Nephron progenitor cell (in vitro differentiated cells): ENCODE measurements at regions not wholly inside any gene's neighbourhood (a gene's known extent, or its start where the extent isn't known, plus 50 kb on each side); places are given as distances from the start of the nearest gene placed in this dataset.

Source experiments
- DNase-seq: peaks from one replicate; pipeline ENCODE4 v3.0.0; 2021
- H3K27ac Mint-ChIP-seq: 2 replicates; pipeline ENCODE4 v1.8.0; 2021; ENCODE audit warnings: mild to moderate bottlenecking, moderate library complexity, mixed read lengths
- H3K27me3 Mint-ChIP-seq: 2 replicates; pipeline ENCODE4 v1.8.0; 2021; ENCODE audit warnings: mild to moderate bottlenecking, low read depth, mixed read lengths; ENCODE audit not compliant: poor library complexity
- H3K36me3 Mint-ChIP-seq: 2 replicates; pipeline ENCODE4 v1.8.0; 2021; ENCODE audit warnings: low read depth, mixed read lengths
- H3K4me1 Mint-ChIP-seq: 2 replicates; pipeline ENCODE4 v1.8.0; 2021; ENCODE audit warnings: mixed read lengths
- H3K4me3 Mint-ChIP-seq: 2 replicates; pipeline ENCODE4 v1.8.0; 2021; ENCODE audit warnings: mild to moderate bottlenecking, moderate library complexity, mixed read lengths
- H3K9me3 Mint-ChIP-seq: 2 replicates; pipeline ENCODE4 v1.8.0; 2021; ENCODE audit warnings: mild to moderate bottlenecking, moderate library complexity, mixed read lengths
- TF ChIP-seq, protein P1 (sequence below): fragments of 200-600 bp; sonication (generic); IDR thresholded peaks from 2 replicates; pipeline ENCODE4 v1.5.0; 2021; ENCODE audit warnings: antibody characterized with exemption

DNA sequence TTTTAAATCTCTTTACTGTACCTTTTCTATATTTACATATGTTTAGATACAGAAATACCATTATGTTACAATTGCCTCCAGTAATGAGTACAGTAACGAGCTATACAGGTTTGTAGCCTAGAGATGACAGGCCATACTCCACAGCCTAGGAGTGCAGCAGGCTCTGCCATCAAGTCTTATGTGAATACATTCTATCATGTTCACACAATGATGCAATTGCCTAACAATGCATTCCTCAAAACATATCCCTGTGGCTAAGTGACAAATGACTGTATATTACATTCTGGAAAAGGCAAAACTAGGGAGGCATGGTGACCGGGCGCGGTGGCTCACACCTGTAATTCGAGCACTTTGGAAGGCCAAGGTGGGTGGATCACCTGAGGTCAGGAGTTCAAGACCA is 192.4 kb upstream of the IGF1R start:
- H3K9me3 Mint-ChIP-seq, result peaks cover 14% of the 10 kb centered on the region
- H3K36me3 Mint-ChIP-seq, result no peaks in the 10 kb centered on the region
- TF ChIP-seq, protein P1, sequence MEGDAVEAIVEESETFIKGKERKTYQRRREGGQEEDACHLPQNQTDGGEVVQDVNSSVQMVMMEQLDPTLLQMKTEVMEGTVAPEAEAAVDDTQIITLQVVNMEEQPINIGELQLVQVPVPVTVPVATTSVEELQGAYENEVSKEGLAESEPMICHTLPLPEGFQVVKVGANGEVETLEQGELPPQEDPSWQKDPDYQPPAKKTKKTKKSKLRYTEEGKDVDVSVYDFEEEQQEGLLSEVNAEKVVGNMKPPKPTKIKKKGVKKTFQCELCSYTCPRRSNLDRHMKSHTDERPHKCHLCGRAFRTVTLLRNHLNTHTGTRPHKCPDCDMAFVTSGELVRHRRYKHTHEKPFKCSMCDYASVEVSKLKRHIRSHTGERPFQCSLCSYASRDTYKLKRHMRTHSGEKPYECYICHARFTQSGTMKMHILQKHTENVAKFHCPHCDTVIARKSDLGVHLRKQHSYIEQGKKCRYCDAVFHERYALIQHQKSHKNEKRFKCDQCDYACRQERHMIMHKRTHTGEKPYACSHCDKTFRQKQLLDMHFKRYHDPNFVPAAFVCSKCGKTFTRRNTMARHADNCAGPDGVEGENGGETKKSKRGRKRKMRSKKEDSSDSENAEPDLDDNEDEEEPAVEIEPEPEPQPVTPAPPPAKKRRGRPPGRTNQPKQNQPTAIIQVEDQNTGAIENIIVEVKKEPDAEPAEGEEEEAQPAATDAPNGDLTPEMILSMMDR, result no peak
- no peak overlapping the region for H3K27ac Mint-ChIP-seq
- no peak overlapping the region for H3K4me3 Mint-ChIP-seq
- no peak for DNase-seq
- peaks cover 12% of the 10 kb centered on the region for H3K27me3 Mint-ChIP-seq
- H3K4me1 Mint-ChIP-seq, result no peaks in the 10 kb centered on the region

DNA sequence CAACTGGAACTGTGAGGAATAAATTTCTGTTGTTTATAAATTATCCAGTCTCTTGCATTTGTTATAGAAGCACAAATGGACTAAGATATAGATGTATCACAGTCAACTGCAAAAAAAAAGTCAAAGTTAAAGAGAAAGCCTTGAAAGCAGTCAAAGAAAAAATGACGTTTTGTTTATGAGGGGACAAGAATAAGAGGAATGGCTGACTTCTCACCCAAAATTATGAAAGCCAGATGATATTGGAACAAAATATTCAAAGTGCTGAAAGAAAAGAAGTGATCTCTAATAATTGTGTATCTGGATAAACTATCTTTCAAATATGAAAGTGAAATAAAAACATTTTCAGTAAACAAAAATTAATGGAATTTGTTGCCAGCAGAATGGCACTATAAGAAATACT is 171.8 kb upstream of the IGF1R start:
- H3K27me3 Mint-ChIP-seq, result peaks cover 10% of the 10 kb centered on the region
- H3K4me3 Mint-ChIP-seq, result no peak overlapping the region
- TF ChIP-seq, protein P1, result no peak
- H3K4me1 Mint-ChIP-seq, result peaks cover 20% of the 10 kb centered on the region
- peaks cover 23% of the 10 kb centered on the region for H3K36me3 Mint-ChIP-seq
- peaks cover 55% of the 10 kb centered on the region for H3K9me3 Mint-ChIP-seq
- H3K27ac Mint-ChIP-seq, result no peak overlapping the region
- DNase-seq, result no peak

DNA sequence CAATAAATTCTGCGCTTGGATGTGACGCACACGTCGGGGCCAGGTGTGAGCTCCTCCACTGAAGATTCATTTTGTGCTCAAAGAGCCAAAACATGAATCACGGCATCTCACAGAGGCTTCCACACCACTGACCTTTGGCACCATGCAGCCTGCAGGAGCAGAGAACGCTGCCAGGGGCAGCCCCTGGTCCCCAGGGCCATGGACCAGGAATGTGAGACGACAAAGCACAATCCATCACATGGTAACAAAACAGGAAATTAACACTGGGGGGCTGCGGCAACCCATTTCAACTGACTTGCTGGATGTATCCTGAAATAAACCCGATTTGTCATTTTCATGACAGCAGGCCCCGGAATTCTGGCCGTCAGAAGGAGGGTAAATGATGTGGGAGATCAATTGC is 167.5 kb upstream of the IGF1R start:
- H3K9me3 Mint-ChIP-seq, result peaks cover 71% of the 10 kb centered on the region
- TF ChIP-seq, protein P1, result no peak

DNA sequence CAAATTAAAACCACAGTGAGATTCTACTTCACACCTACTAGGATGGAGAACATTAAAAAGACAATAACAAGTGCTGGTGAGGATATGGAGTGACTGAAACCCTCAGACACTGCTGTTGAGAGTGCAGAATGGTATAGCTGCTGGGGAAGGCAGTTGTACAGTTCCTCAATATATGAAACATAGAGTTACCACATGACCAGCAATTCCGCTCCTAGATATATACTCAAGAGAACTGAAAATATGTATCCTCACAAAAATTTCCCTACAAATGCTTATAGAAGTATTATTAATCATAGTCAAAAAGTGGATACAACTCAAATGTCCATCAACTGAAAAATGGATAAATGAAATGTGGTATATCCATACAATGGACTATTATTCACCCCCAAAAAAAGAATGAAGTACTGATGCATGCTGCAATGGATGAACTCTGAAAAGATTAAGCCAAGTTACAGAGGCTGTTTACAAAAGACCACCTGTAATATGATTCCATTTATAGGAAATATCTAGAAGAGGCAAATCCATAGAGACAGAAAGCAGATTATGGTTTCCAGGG is 164.7 kb upstream of the IGF1R start:
- TF ChIP-seq, protein P1, result no peak
- H3K4me3 Mint-ChIP-seq, result no peak overlapping the region
- H3K27ac Mint-ChIP-seq, result no peak overlapping the region
- H3K36me3 Mint-ChIP-seq, result peaks cover 16% of the 10 kb centered on the region
- H3K4me1 Mint-ChIP-seq, result peaks cover 31% of the 10 kb centered on the region
- DNase-seq, result no peak
- peaks cover 47% of the 10 kb centered on the region for H3K9me3 Mint-ChIP-seq
- no peaks in the 10 kb centered on the region for H3K27me3 Mint-ChIP-seq

More for the DNA sequence above, 167.5 kb upstream of the IGF1R start:
- DNase-seq, result peak; percentile 47
- peaks cover 5% of the 10 kb centered on the region for H3K27me3 Mint-ChIP-seq
- H3K27ac Mint-ChIP-seq, result peak overlapping the region; percentile 75
- peaks cover 31% of the 10 kb centered on the region for H3K4me1 Mint-ChIP-seq
- H3K36me3 Mint-ChIP-seq, result peaks cover 30% of the 10 kb centered on the region
- no peak overlapping the region for H3K4me3 Mint-ChIP-seq

DNA sequence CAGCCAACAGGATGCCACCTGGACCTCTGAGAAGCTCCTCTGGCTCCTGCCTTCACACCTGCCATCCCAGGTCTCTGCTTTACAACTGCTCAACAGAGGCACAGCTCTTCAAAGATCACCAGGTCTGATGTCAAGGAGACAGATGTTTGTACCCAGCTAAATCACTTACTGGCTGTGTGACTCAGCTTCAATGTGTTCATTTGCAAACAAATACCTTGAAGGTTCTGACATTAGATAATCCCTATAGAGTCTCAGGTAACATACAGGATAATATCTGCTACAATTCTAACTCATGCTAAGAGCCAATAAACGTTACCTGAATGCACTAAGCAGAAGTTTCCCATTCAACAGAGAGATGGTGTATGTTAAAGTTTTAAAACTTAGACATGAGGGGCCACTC is 163.4 kb upstream of the IGF1R start:
- TF ChIP-seq, protein P1, result no peak
- peaks cover 40% of the 10 kb centered on the region for H3K9me3 Mint-ChIP-seq
- H3K27ac Mint-ChIP-seq, result no peak overlapping the region
- H3K27me3 Mint-ChIP-seq, result no peaks in the 10 kb centered on the region
- H3K4me1 Mint-ChIP-seq, result peaks cover 25% of the 10 kb centered on the region
- H3K4me3 Mint-ChIP-seq, result no peak overlapping the region
- no peak for DNase-seq
- H3K36me3 Mint-ChIP-seq, result peaks cover 11% of the 10 kb centered on the region

DNA sequence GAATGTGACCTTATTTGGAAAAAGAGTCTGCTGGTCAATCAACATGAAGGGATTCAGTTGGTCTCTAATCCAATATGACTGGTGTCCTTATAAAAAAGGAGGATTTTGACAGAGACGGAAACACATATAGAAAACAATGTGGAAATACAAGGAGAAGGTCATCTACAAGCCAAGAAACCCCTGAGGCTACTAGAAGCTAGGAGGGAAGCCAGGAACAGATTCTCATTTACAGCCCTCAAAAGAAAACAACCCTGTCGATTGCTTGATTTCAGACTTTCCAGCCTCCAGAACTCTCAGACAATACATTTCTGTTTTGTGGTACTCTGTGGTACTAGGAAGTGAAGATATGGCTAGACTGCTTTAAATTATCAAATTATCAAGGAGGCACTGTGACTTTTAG is 162.9 kb upstream of the IGF1R start:
- no peaks in the 10 kb centered on the region for H3K27me3 Mint-ChIP-seq
- H3K27ac Mint-ChIP-seq, result no peak overlapping the region
- no peak for DNase-seq
- peaks cover 11% of the 10 kb centered on the region for H3K36me3 Mint-ChIP-seq
- no peak overlapping the region for H3K4me3 Mint-ChIP-seq
- peaks cover 40% of the 10 kb centered on the region for H3K9me3 Mint-ChIP-seq
- H3K4me1 Mint-ChIP-seq, result peaks cover 22% of the 10 kb centered on the region
- TF ChIP-seq, protein P1, result no peak
